Lower leg skin (tissue), 4 donors: ENCODE measurements at regions not wholly inside any gene's neighbourhood (a gene's known extent, or its start where the extent isn't known, plus 50 kb on each side); places are given as distances from the start of the nearest gene placed in this dataset.

ENCODE experiments used
- DNase-seq, 2 donors: peaks; one replicate each; pipeline ENCODE4 v3.0.0-alpha.2; 2019; ENCODE audit warnings: low spot score in 2 of 2
- H3K4me3 ChIP-seq: fragments of 200-600 bp; sonication (generic); 2 replicates; pipeline ENCODE4 v1.5.1; 2017; ENCODE audit warnings: mild to moderate bottlenecking, low read depth; ENCODE audit not compliant: poor library complexity, severe bottlenecking
- POLR2A ChIP-seq, 2 donors: fragments of 450-650 bp; IDR thresholded peaks; one replicate each; pipeline ENCODE4 v1.6.1; 2016 to 2017; ENCODE audit warnings: antibody characterized with exemption in 2 of 2, mild to moderate bottlenecking in 1 of 2, moderate library complexity in 1 of 2
- WGBS, 2 donors: methylation state at CpG; one replicate each; pipeline ENCODE4 v1.1.5; 2018; 5-methylcytosine and 5-hydroxymethylcytosine counted together
- intact Hi-C: fragments of 100-400 bp; cut with DNase I; formaldehyde crosslinking; loops from one replicate; pipeline ENCODE4 v1.15.0; 2023; ENCODE audit warnings: low total_unique reads
- TF ChIP-seq, protein P1 (sequence below), 3 donors: fragments of 450-650 bp; IDR thresholded peaks; one replicate each; pipeline ENCODE4 v1.5.1; 2016; ENCODE audit warnings: antibody characterized with exemption in 3 of 3, mild to moderate bottlenecking in 3 of 3, moderate library complexity in 2 of 3

DNA sequence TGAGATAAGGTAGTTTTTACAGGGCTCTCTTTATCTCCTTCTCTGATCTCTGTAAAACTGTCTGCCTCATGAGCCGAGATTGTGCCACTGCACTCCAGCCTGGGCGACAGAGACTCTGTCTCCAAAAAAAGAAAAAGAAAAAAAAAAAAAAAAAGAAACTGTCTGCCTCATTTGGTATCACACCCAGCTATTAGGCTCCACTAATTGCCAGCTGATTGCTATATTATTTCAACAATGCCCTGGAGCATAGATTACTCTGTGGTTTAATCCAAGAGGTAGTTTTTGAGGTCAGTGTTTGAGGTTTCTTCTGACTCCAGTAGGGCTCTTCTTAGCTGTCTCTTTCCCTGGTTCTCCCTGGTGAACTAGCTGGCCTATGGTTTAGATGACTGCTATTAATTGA is 268.1 kb upstream of the PLPP4 start:
- no peak for DNase-seq
- no peak for TF ChIP-seq POLR2A (IDR thresholded peaks at IDR 0.05)
- TF ChIP-seq, protein P1, sequence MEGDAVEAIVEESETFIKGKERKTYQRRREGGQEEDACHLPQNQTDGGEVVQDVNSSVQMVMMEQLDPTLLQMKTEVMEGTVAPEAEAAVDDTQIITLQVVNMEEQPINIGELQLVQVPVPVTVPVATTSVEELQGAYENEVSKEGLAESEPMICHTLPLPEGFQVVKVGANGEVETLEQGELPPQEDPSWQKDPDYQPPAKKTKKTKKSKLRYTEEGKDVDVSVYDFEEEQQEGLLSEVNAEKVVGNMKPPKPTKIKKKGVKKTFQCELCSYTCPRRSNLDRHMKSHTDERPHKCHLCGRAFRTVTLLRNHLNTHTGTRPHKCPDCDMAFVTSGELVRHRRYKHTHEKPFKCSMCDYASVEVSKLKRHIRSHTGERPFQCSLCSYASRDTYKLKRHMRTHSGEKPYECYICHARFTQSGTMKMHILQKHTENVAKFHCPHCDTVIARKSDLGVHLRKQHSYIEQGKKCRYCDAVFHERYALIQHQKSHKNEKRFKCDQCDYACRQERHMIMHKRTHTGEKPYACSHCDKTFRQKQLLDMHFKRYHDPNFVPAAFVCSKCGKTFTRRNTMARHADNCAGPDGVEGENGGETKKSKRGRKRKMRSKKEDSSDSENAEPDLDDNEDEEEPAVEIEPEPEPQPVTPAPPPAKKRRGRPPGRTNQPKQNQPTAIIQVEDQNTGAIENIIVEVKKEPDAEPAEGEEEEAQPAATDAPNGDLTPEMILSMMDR (IDR thresholded peaks at IDR 0.05): no peak
- WGBS, 2 donors: 25 to 38% methylated on average over 2 of the region's 2 CpGs
- no peak overlapping the region for H3K4me3 ChIP-seq
- intact Hi-C loops: no loop called here

DNA sequence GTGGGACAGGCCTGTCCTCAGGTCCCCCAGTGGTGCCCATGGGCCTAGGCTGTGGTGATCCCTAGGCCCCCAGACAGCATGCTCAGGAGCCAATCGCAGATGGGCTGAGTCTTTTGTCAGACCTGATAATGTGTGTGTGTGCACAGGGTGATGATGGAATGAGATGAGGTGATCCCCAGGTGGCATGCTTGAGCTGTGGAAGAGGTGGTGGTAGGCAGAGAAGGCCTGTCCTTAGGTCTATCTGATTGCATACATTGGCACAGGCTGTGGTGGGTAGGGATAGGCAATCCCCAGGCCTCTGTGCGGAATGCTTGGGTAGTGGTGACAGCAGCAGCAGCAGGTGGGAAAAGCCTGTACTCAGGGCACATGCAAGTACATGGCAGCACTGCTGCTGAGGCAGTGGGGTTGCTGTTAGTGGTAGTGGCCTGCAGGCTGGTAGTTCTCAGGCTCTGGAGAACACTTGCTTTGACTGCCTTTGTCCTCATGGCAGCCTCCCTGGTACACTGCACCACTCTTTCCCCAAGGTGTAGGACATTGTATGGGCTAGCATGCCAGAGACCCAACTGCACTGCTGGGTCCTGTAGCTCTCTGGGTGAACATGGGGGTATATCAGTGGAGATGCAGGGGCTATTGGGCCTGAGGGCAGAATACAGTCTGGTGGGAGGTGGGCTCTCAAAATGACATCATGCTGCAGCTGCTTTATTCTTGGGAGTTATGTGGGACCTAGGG is 260.9 kb upstream of the PLPP4 start:
- no peak for DNase-seq
- H3K4me3 ChIP-seq: no peak overlapping the region
- TF ChIP-seq, protein P1 (IDR thresholded peaks at IDR 0.05): no peak
- no peak for TF ChIP-seq POLR2A (IDR thresholded peaks at IDR 0.05)
- WGBS, 2 donors: 77 to 100% methylated on average over 2 of the region's 2 CpGs
- intact Hi-C loops: no loop called here

DNA sequence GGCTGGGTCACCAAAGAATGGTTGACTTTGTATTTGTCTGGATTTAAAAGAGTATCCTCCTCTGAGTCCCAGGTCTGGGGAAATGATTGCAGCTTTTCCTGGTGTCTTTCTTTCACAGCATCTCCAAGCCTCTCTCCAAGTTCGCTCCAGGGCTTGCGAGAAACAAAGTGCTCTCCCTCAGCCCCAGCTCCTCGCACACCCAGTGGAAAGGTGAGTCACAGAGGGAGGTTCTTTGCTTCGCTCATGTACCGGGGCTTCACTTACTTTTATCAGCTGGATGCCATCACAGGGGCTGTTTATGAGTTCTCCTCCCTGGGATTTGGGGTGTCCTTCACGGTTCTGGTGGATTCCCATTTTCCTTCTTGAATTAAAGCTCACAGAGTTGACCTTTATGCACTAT is 252.2 kb upstream of the PLPP4 start:
- 62 to 64% methylated on average over 6 of the region's 6 CpGs for WGBS, 2 donors
- no peak for DNase-seq
- no peak overlapping the region for H3K4me3 ChIP-seq
- intact Hi-C loops: no loop called here
- TF ChIP-seq POLR2A (IDR thresholded peaks at IDR 0.05): no peak
- TF ChIP-seq, protein P1 (IDR thresholded peaks at IDR 0.05): no peak

DNA sequence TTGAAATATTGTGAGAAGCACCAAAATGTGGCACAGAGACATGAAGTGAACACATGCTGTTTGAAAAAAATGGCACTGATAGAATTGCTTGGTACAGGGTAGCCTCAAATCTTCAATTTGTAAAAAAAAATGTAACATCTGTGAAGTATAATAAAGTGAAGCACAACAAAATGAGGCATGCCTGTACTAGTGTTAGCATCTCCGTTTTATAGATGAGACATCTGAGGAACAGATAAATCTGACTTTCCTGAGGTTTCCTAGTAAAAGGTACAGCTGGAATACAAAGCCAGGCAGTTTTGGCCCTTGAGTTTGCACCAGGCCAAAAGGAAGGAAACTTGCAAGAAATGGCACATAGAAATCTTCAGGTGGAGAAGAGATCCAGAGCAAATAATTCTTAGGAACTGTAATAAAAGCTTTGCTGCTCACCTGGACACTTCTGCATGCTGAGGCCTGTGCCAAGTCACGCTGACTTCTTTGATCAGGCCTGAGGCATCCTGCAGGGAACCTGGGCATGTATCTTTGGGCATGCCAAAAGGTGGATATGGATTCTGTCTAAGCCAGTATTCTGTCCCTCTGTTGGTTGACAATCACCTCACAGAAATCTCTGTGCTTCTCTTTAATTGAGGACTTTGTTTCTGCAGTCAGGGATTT is 251.5 kb upstream of the PLPP4 start:
- no peak for TF ChIP-seq POLR2A (IDR thresholded peaks at IDR 0.05)
- TF ChIP-seq, protein P1 (IDR thresholded peaks at IDR 0.05): no peak
- 36 to 38% methylated on average over 2 of the region's 2 CpGs for WGBS, 2 donors
- no peak for DNase-seq

DNA sequence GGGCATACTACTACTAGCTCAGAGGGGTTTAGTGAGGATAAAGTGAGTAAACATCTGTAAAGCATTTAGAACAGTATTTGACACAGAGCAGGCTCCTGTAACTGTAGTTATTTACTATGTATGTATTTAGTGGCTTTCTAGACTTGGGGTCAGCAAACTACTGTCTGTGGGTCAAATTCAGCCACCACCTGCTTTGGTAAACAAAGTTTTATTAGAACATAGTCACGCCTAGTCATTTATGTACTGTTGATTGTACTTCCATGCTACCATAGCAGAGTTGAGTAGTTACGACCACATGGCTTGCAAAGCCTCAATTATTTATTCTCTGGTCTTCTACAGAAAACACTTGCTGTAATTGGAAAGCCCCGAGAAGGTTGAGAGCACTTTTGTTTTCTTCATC is 248.5 kb upstream of the PLPP4 start:
- intact Hi-C loops: no loop called here
- TF ChIP-seq, protein P1 (IDR thresholded peaks at IDR 0.05): no peak
- TF ChIP-seq POLR2A (IDR thresholded peaks at IDR 0.05): no peak
- DNase-seq: no peak
- H3K4me3 ChIP-seq: no peak overlapping the region
- 73 to 79% methylated on average over 3 of the region's 3 CpGs for WGBS, 2 donors

More for the DNA sequence above, 251.5 kb upstream of the PLPP4 start:
- H3K4me3 ChIP-seq: no peak overlapping the region
- intact Hi-C loops: no loop called here
